OCI-LY3 (cell line): ENCODE measurements at regions not wholly inside any gene's neighbourhood (a gene's known extent, or its start where the extent isn't known, plus 50 kb on each side); places are given as distances from the start of the nearest gene placed in this dataset.

ENCODE experiments used
- EZH2phosphoT487 ChIP-seq: fragments of 200-600 bp; shearing (Covaris generic); IDR thresholded peaks from 2 replicates; pipeline ENCODE4 v1.6.1; 2018; ENCODE audit warnings: antibody characterized with exemption, mixed run types, low read depth
- TF ChIP-seq, protein P1 (sequence below): fragments of 200-600, 300-600 bp; sonication (generic); IDR thresholded peaks from 2 replicates; pipeline ENCODE4 v1.5.1; 2014; ENCODE audit warnings: antibody characterized with exemption, low read length, low read depth

DNA sequence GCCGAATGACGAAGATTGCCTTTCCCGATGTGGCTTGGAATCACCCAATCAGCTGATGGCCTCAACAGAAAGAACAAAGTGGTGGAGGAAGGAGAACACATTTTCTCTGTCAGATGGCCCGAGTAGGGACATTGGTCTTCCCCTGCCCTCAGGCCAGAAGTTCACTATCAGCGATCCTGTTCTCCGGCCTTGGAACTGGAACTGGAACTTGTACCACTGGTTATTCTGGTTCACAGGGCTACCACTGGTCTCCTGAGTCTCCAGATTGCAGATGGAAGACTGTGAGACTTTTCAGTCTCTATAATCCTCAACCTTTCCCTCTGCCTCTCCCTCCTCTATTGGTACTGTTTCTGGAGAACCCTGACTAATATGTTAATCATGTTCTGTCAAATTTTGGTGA lies 180.4 kb downstream of the ANKRD30B start:
- TF ChIP-seq, protein P1, sequence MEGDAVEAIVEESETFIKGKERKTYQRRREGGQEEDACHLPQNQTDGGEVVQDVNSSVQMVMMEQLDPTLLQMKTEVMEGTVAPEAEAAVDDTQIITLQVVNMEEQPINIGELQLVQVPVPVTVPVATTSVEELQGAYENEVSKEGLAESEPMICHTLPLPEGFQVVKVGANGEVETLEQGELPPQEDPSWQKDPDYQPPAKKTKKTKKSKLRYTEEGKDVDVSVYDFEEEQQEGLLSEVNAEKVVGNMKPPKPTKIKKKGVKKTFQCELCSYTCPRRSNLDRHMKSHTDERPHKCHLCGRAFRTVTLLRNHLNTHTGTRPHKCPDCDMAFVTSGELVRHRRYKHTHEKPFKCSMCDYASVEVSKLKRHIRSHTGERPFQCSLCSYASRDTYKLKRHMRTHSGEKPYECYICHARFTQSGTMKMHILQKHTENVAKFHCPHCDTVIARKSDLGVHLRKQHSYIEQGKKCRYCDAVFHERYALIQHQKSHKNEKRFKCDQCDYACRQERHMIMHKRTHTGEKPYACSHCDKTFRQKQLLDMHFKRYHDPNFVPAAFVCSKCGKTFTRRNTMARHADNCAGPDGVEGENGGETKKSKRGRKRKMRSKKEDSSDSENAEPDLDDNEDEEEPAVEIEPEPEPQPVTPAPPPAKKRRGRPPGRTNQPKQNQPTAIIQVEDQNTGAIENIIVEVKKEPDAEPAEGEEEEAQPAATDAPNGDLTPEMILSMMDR, result no peak
- TF ChIP-seq EZH2phosphoT487, result no peak
